GM12872 (cell line): ENCODE measurements at regions not wholly inside any gene's neighbourhood (a gene's known extent, or its start where the extent isn't known, plus 50 kb on each side); places are given as distances from the start of the nearest gene placed in this dataset.

ENCODE experiments used
- TF ChIP-seq, protein P1 (sequence below): IDR thresholded peaks from 3 replicates; pipeline ENCODE4 v1.5.1; 2011; ENCODE audit warnings: low read depth, mild to moderate bottlenecking, low read length, moderate library complexity; ENCODE audit not compliant: insufficient read depth

DNA sequence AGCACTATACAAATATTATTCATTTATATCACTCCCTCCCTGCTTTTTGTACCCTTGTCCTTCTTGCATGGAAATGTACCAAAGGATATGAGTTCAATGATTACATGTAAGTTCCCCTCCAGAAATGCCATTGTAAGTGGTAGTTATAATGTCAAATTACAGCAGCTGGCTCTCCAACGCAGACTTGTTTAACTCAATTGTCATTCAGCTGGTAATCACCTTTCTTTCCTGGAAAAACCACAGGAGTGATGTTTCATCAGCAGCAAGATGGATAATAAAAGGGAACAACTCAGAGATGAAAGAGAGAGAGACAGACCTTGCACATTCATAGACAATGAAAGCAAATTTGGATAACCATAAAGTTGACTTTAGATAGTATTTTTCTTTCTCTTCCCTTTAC is 578.6 kb upstream of the PBX1 start:
- TF ChIP-seq, protein P1, sequence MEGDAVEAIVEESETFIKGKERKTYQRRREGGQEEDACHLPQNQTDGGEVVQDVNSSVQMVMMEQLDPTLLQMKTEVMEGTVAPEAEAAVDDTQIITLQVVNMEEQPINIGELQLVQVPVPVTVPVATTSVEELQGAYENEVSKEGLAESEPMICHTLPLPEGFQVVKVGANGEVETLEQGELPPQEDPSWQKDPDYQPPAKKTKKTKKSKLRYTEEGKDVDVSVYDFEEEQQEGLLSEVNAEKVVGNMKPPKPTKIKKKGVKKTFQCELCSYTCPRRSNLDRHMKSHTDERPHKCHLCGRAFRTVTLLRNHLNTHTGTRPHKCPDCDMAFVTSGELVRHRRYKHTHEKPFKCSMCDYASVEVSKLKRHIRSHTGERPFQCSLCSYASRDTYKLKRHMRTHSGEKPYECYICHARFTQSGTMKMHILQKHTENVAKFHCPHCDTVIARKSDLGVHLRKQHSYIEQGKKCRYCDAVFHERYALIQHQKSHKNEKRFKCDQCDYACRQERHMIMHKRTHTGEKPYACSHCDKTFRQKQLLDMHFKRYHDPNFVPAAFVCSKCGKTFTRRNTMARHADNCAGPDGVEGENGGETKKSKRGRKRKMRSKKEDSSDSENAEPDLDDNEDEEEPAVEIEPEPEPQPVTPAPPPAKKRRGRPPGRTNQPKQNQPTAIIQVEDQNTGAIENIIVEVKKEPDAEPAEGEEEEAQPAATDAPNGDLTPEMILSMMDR = no peak

DNA sequence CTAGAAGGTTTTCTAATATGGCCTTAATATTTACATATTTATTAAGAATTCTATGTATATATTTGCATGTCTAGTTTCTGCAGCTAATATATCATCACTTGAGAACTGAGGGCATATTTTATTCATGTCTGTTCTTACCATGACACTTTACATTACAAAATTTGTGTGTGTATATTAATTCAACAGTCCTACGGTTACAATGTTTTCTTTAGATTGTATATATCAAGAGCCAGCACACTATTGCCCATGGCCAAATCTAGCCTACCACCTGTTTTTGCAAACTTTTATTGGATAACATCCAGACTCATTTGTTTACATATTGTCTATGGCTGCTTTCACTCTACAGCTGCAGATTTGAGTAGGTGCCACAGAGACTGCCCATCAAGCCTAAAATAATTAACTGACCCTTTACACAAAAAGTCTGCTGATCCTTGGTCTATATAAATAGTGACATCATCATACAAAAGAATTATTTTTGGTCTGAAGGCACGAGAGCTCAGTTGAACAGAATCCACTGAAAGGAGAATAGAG is 577.4 kb upstream of the PBX1 start:
- TF ChIP-seq, protein P1 = no peak

DNA sequence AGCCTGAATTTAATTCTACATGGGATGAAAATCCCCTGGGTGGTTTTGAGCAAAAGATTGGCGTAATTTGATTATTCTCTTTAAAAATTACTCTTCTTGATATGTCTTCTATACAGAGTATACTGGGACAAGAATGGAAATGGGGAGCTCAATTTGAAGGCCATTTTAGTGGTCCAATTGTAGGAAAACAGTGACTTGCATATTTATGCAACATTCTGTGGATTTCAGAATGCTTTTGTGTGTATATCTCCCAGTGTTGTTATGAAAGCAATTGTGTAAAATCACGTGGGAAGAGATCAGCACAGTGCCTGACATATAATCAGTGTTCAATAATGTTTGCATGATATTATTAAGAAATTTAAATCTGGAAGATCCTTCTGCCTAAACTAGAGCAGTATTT is 575.9 kb upstream of the PBX1 start:
- TF ChIP-seq, protein P1 = no peak

DNA sequence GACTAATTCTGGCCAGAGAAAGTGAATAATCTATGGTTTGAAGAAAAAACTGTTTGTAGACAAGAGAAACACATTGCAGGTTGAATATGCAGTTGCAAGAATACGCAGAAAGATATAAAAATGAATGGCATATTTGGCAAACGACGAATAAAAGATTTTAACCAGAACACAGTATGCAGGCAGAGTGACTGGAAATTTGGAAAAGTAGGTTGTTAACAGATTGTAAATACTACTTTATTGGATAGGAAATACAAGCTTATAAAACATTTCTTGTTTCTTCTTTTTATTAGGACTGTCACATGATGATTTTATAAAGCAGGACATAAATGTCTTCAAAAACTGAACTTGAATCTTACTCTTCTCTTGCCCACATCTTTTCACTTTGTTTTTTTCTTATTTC is 573.3 kb upstream of the PBX1 start:
- TF ChIP-seq, protein P1 = no peak

DNA sequence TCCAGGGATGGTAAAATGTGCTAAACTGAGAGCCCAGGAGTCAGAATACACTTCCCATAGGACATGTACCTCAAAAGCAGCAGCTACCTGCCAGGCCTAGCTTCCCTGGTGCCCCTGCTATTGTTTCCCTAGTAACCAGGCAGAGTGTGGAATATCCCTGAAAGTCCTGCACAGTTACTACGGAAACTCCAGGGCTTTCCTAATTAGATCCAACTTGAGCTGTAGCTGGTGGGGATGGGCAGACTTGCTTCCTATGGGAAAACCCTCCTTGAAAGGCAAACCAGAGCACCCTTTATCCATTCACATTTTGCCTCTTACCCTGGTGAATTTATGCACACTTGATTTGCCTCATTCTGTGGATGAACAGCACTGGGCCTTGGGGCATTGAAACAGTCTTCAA is 559.9 kb upstream of the PBX1 start:
- TF ChIP-seq, protein P1 = no peak

DNA sequence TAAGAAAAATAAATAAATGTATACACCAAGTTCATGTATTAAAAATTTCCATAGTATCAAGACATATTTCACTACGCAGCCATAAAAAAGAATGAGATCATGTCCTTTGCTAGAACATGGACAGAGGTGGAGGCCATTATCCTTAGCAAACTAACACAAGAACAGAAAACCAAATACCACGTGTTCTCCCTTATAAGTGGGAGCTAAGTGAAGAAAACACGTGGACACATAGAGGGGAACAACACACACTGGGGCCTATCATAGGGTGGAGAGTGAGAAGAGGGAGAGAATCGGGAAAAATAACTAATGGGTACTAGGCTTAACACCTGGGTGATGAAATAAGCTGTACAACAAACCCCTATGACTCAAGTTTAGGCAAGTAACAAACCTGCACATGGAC is 552.4 kb upstream of the PBX1 start:
- TF ChIP-seq, protein P1 = no peak

DNA sequence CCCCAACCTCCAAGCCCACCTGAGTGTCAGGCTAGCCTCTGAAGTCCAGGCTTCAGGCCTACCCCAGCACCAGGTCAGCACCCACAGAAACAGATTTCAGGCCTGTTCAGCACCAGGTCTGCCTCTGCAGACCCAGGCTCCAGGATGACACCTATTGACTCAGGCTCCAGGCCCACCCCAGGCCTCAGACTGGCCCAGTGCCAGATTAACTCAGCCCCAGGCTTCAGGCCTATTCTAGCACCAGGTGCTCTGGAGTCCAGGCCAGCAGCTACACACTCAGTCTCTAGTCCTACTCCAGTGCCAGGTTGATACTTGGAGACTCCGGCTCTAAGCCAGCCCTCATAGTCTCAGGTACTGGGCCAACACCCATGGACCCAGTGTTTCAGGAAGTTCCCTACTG is 541.7 kb upstream of the PBX1 start:
- TF ChIP-seq, protein P1 = no peak

DNA sequence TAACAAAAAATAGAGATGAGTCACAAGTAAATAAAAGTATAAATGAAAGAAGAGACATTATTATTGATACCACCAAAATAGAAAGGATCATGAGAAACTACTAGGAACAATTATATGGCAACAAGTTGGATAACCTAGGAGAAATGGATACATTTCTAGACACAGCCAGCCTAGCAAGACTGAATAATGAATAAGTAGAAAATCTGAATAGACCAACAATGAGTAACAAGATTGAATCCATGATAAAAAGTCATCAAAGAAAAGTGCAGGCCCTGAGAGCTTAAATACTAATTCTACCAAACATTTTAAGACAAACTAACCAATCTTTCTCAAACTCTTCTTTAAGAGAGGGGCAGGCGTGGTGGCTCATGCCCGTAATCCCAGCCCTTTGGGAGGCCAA is 538.6 kb upstream of the PBX1 start:
- TF ChIP-seq, protein P1 = no peak
